RKO (cell line): ENCODE measurements at regions not wholly inside any gene's neighbourhood (a gene's known extent, or its start where the extent isn't known, plus 50 kb on each side); places are given as distances from the start of the nearest gene placed in this dataset.
A peak's percentile ranks its signal among the peaks of the same experiment; 100 is the strongest.
"Not testable (repeated sequence)": the region's sequence is repeated elsewhere in the genome, so short reads cannot be mapped to it uniquely, and the experiment has no call there.

Experiments
- DNase-seq: peaks from one replicate; pipeline ENCODE4 v3.0.0-alpha.2; 2016; ENCODE audit warnings: low spot score

- DNase-seq, result no peak
These were observed 2031.8 kb upstream of the CDH6 start for GRCh38 chr5:29161399-29162291.

GRCh38 chr5:29157975-29158374 lies 2035.5 kb upstream of the CDH6 start:
- DNase-seq, result no peak

GRCh38 chr5:29150840-29151239 lies 2042.6 kb upstream of the CDH6 start:
- no peak for DNase-seq

- no peak for DNase-seq
These were observed 2044.9 kb upstream of the CDH6 start for GRCh38 chr5:29148581-29148980.

- no peak for DNase-seq
These were observed 2045.4 kb upstream of the CDH6 start for GRCh38 chr5:29148073-29148472.

GRCh38 chr5:29143266-29143665 lies 2050.2 kb upstream of the CDH6 start:
- no peak for DNase-seq

GRCh38 chr5:29134418-29134817 lies 2059.1 kb upstream of the CDH6 start:
- DNase-seq, result no peak

- DNase-seq, result no peak
These were observed 2062.2 kb upstream of the CDH6 start for GRCh38 chr5:29131285-29131684.

GRCh38 chr5:29130786-29131185 lies 2062.7 kb upstream of the CDH6 start:
- DNase-seq, result no peak

GRCh38 chr5:29127524-29128156 lies 2065.8 kb upstream of the CDH6 start:
- DNase-seq, result not testable (repeated sequence)

- not testable (repeated sequence) for DNase-seq
These were observed 2067.0 kb upstream of the CDH6 start for GRCh38 chr5:29126462-29126861.

- DNase-seq, result peak; percentile 54
These were observed 2071.2 kb upstream of the CDH6 start for GRCh38 chr5:29122306-29122705.

- no peak for DNase-seq
These were observed 2076.0 kb upstream of the CDH9 start for GRCh38 chr5:29114331-29114768.

- DNase-seq, result no peak
These were observed 2075.1 kb upstream of the CDH9 start for GRCh38 chr5:29113516-29113915.

- no peak for DNase-seq
These were observed 2061.2 kb upstream of the CDH9 start for GRCh38 chr5:29099585-29099984.

- no peak for DNase-seq
These were observed 2051.3 kb upstream of the CDH9 start for GRCh38 chr5:29089591-29090130.

- no peak for DNase-seq
These were observed 2046.8 kb upstream of the CDH9 start for GRCh38 chr5:29085142-29085541.

- no peak for DNase-seq
These were observed 2041.4 kb upstream of the CDH9 start for GRCh38 chr5:29079771-29080170.

GRCh38 chr5:29077451-29077850 lies 2039.1 kb upstream of the CDH9 start:
- peak; percentile 51 for DNase-seq

GRCh38 chr5:29069104-29069402 lies 2030.7 kb upstream of the CDH9 start:
- DNase-seq, result no peak

- DNase-seq, result no peak
These were observed 2023.0 kb upstream of the CDH9 start for GRCh38 chr5:29061381-29061780.

- no peak for DNase-seq
These were observed 2016.3 kb upstream of the CDH9 start for GRCh38 chr5:29054694-29055093.

- no peak for DNase-seq
These were observed 2015.9 kb upstream of the CDH9 start for GRCh38 chr5:29054282-29054681.
